Heart right ventricle (tissue), 16 donors: ENCODE measurements at regions not wholly inside any gene's neighbourhood (a gene's known extent, or its start where the extent isn't known, plus 50 kb on each side); places are given as distances from the start of the nearest gene placed in this dataset.

Experiments
- ATAC-seq, 8 donors: fragments of 200-7000 bp; cut with Tn5 transposase; one replicate each; pipeline ENCODE4 v1.9.1; 2020; ENCODE audit warnings: mild to moderate bottlenecking in 8 of 8, moderate library complexity in 8 of 8, moderate number of reproducible peaks in 1 of 8
- DNase-seq, 2 donors: peaks; one replicate each; pipeline ENCODE4 v3.0.0-alpha.2; 2020
- H3K27ac ChIP-seq, 10 donors: fragments of 200-600 bp; sonication (generic) in 2 of 10; one replicate each; pipeline versions ENCODE4 v1.5.0 to v1.8.0; 2020 to 2022; ENCODE audit warnings: mild to moderate bottlenecking in 3 of 10
- H3K27me3 ChIP-seq, 7 donors: fragments of 200-600 bp; one replicate each; pipeline ENCODE4 v1.8.0; 2021 to 2022; ENCODE audit warnings: mild to moderate bottlenecking in 2 of 7
- H3K36me3 ChIP-seq, 9 donors: fragments of 200-600 bp; sonication (generic) in 1 of 9; one replicate each; pipeline versions ENCODE4 v1.5.0 to v1.8.0; 2020 to 2022; ENCODE audit warnings: mild to moderate bottlenecking in 2 of 9
- H3K4me1 ChIP-seq, 9 donors: fragments of 200-600 bp; sonication (generic) in 1 of 9; one replicate each; pipeline versions ENCODE4 v1.5.0 to v1.8.0; 2020 to 2022; ENCODE audit warnings: mild to moderate bottlenecking in 4 of 9
- H3K4me3 ChIP-seq, 10 donors: fragments of 200-600 bp; sonication (generic) in 2 of 10; one replicate each; pipeline versions ENCODE4 v1.5.0 to v1.8.0; 2020 to 2022; ENCODE audit warnings: mild to moderate bottlenecking in 7 of 10, moderate library complexity in 2 of 10
- H3K9me3 ChIP-seq, 11 donors: fragments of 200-600 bp in 10 of 11; sonication (generic) in 2 of 11; one replicate each; pipeline versions ENCODE4 v1.5.0 to v1.8.0; 2013 to 2022; ENCODE audit warnings: mild to moderate bottlenecking in 2 of 11, control low read depth in 1 of 11, moderate library complexity in 1 of 11
- WGBS, 2 donors: extraction: QIAGEN DNeasy Blood & Tissue Kit; methylation state at CpG; one replicate each; pipeline ENCODE4 v1.1.7; 2013; ENCODE audit warnings: inconsistent platforms in 1 of 2; 5-methylcytosine and 5-hydroxymethylcytosine counted together
- intact Hi-C, 10 donors: fragments of 100-400 bp; cut with DNase I; formaldehyde crosslinking; loops; one replicate each; pipeline versions ENCODE4 v1.11.1 to v1.14.2; 2022
- TF ChIP-seq, protein P1 (sequence below), 9 donors: fragments of 200-600 bp; sonication (generic) in 2 of 9; IDR thresholded peaks; one replicate each; pipeline versions ENCODE4 v1.5.0 to v1.8.0; 2021 to 2022; ENCODE audit warnings: antibody characterized with exemption in 9 of 9, mild to moderate bottlenecking in 5 of 9, moderate library complexity in 1 of 9
- donor health status: Arrhythmogenic right ventricular cardiomyopathy.
- donor health status: ischemic (EF 13 %, LVEDD 7.1; RV severe dilation, severe dysfunction).
- donor health status: healthy with polysubstance abuse.
- donor health status: DM: no; HTN: yes; CAD: no.
- donor health status: DM: no; HTN: no; CAD: no.
- donor health status: ischemic (EF 25% LVEDD 6.9; RV normal size, moderate dysfunction).
- donor health status: ischemic (EF 25% LVEDD 5.7; RV mildly dilated, moderate dysfunction).
- donor health status: healthy.
- donor health status: DM: yes; HTN: yes; CAD: no.
- donor health status: Ischemic cardiomyopathy.
- donor health status: ischemic (EF 35%, LVEDD 5.7; RV mildly dilated, moderate dysfunction).
- donor health status: nonischemic (EF 11% LVEDD 7.7; RV severe dilation, severe dysfunction).
- donor health status: DM: yes; HTN: yes; CAD: no.
- donor health status: PGD.
- donor health status: ischemic (EF 29% LVEDD 5.4; RV normal size, mild dysfunction).
- donor health status: nonischemic (EF 23%, LVEDD 6.1; RV moderate dilation, normal function).

DNA sequence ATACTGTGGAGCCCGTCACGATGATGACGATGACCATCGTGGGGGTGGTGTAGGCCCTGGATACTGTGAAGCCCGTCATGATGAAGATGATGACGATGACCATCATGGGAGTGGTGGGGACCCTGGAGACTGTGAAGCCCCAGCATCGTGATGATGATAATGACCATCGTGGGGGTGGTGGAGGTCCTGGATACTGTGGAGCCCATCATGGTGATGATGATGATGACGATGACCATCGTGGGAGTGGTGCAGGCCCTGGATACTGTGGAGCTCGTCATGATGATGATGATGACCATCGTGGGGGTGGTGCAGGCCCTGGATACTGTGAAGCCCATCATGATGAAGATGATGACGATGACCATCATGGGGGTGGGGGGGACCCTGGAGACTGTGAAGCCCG lies 81.0 kb upstream of the SALL3 start:
- no peaks in the 10 kb centered on the region for H3K36me3 ChIP-seq
- TF ChIP-seq, protein P1, sequence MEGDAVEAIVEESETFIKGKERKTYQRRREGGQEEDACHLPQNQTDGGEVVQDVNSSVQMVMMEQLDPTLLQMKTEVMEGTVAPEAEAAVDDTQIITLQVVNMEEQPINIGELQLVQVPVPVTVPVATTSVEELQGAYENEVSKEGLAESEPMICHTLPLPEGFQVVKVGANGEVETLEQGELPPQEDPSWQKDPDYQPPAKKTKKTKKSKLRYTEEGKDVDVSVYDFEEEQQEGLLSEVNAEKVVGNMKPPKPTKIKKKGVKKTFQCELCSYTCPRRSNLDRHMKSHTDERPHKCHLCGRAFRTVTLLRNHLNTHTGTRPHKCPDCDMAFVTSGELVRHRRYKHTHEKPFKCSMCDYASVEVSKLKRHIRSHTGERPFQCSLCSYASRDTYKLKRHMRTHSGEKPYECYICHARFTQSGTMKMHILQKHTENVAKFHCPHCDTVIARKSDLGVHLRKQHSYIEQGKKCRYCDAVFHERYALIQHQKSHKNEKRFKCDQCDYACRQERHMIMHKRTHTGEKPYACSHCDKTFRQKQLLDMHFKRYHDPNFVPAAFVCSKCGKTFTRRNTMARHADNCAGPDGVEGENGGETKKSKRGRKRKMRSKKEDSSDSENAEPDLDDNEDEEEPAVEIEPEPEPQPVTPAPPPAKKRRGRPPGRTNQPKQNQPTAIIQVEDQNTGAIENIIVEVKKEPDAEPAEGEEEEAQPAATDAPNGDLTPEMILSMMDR (IDR thresholded peaks at IDR 0.05), result no peak
- ATAC-seq, result no peak
- intact Hi-C loops, result no loop called here
- H3K4me1 ChIP-seq, result no peaks in the 10 kb centered on the region
- no peak for DNase-seq
- no peak overlapping the region for H3K27ac ChIP-seq
- 90 to 92% methylated on average over 14 of the region's 14 CpGs for WGBS, 2 donors
- peaks cover 0 to 12% (median 0%) of the 10 kb centered on the region in 7 donors for H3K27me3 ChIP-seq
- no peak overlapping the region for H3K4me3 ChIP-seq
- peaks cover 0 to 14% (median 0%) of the 10 kb centered on the region in 11 donors for H3K9me3 ChIP-seq

DNA sequence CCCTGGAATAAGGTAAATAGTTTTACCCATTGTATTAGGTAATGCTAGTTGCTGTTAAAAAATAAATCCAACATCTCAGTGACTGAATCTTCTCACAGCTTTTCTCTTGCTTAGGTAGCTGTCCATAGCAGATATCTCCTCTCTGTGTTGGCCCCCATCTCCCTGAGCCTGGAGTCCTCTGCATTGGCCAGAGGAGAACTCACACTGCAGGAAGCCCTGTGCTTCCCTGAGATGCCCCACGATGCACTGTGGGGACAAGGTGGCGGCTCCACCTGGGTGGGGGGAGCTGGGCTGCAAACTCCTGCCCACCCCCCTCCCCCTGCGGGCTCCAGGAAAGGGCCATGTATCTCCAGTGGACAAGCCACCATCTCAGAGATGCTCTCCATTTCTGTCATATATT lies 80.4 kb upstream of the SALL3 start:
- DNase-seq (no peak), ATAC-seq (no peak)
- Histone ChIP-seq H3K4me3 (no peak overlapping the region), H3K9me3 (peaks cover 0 to 14% (median 0%) of the 10 kb centered on the region in 11 donors), H3K27ac (no peak overlapping the region), H3K27me3 (peaks cover 0 to 18% (median 0%) of the 10 kb centered on the region in 7 donors), H3K36me3 (no peaks in the 10 kb centered on the region), H3K4me1 (no peaks in the 10 kb centered on the region)
- intact Hi-C loops, result no loop called here
- TF ChIP-seq, protein P1 (IDR thresholded peaks at IDR 0.05), result no peak
- 89 to 92% methylated on average over 3 of the region's 3 CpGs for WGBS, 2 donors

DNA sequence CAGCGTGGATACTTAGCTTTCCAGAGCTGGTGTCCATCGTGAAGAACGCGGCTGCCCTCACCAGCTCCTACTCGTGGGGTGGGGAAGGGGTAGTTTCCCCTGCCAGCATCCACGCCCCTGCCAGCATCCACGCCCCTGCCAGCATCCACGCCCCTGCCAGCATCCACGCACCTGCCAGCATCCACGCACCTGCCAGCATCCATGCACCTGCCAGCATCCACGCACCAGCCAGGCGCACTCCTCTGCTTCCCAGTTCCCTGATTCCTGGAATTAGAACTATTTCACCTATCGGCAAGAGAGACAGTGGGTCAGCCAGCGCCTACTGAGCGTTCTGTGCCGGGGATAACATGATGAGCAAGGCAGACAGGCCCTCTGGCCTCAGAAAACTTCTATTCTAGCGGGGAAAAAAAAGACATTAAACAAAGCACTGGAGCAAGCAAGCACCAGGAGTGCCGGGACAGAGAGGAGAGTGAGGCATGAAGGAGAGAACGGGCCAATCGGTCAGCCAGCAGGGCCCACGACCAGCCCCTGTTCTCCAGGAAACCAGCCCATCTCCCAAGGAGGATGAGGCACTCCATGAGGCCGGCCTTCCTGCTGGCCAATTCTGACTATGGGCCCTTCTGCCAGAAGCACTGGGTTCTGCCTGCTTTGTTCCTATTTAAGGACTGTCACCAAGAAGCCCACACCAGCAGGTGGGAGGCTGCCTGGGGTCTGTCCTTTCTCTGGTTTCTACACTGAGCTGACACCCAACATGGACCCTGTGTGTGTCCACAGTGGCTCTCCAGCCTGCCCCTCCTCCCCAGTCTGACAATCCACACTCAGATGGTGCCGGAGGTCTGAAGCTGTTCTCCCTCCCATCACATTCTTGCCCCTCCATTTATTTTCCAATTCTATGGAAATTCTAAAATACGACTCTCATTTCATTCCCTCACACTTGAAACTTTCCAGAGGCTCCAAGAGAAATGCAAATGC lies 78.4 kb upstream of the SALL3 start:
- H3K27ac ChIP-seq, result no peak overlapping the region
- H3K9me3 ChIP-seq, result peaks cover 0 to 12% (median 0%) of the 10 kb centered on the region in 11 donors
- intact Hi-C loops, result no loop called here
- TF ChIP-seq, protein P1 (IDR thresholded peaks at IDR 0.05), result no peak
- ATAC-seq (no peak), DNase-seq (no peak)
- no peaks in the 10 kb centered on the region for H3K36me3 ChIP-seq
- H3K27me3 ChIP-seq, result peaks cover 0 to 22% (median 4%) of the 10 kb centered on the region in 7 donors
- WGBS, 2 donors, result 81 to 82% methylated on average over 24 of the region's 24 CpGs
- H3K4me1 ChIP-seq, result no peaks in the 10 kb centered on the region
- H3K4me3 ChIP-seq, result no peak overlapping the region

DNA sequence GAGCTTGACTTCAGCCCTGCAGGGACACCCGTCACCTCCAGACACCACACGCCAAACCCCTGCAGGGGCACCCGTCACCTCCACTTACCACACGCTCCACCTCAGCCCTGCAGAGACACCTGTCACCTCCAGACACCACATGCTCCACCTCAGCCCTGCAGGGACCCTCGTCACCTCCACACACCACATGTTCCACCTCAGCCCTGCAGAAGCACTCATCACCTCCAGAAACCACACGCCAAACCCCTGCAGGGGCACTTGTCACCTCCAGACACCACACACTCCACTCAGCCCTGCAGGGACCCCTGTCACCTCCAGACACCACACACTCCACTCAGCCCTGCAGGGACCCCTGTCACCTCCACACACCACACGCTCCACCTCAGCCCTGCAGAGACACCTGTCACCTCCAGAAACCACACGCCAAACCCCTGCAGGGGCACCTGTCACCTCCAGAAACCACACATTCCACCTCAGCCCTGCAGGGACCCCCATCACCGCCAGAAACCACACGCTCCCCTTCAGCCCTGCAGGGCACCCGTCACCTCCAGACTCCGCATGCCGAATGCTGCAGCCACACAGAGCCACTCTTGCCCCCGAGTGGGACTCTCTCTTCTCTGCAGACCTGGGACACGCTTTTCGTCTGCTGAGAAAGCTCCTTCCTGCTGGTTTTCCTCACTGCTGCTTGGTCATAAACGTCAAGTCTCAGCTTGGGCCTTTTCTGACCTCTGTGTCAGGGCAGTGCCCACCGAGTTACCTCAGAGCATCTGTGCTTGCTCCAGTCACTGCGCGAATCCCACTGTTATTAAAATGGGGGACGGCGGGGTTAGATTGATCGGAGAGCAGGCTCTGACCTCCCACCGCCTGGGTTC lies 77.5 kb upstream of the SALL3 start:
- intact Hi-C loops, result no loop called here

More for the DNA sequence above, 77.5 kb upstream of the SALL3 start:
- peaks cover 0 to 5% (median 0%) of the 10 kb centered on the region in 11 donors for H3K9me3 ChIP-seq
- WGBS, 2 donors, result 70 to 75% methylated on average over 24 of the region's 24 CpGs
- H3K27ac ChIP-seq, result no peak overlapping the region
- H3K4me1 ChIP-seq, result no peaks in the 10 kb centered on the region
- peaks cover 0 to 22% (median 4%) of the 10 kb centered on the region in 7 donors for H3K27me3 ChIP-seq
- DNase-seq, result no peak
- H3K4me3 ChIP-seq, result no peak overlapping the region
- TF ChIP-seq, protein P1 (IDR thresholded peaks at IDR 0.05), result no peak
- no peaks in the 10 kb centered on the region for H3K36me3 ChIP-seq
- no peak for ATAC-seq
